HEK293 (cell line): ENCODE measurements at regions not wholly inside any gene's neighbourhood (a gene's known extent, or its start where the extent isn't known, plus 50 kb on each side); places are given as distances from the start of the nearest gene placed in this dataset.
A peak's percentile ranks its signal among the peaks of the same experiment; 100 is the strongest.

Experiments
- CTCF ChIA-PET: fragments of 350-600 bp; formaldehyde crosslinking; extraction: SDS; loops from one replicate; lab custom pipeline; 2021; ENCODE audit warnings: antibody characterized with exemption; lab: Yijun Ruan, JAX
- POLR2A ChIA-PET: fragments of 300-600 bp; formaldehyde crosslinking; extraction: SDS; loops from one replicate; lab custom pipeline; 2020; ENCODE audit warnings: antibody characterized with exemption, inconsistent platforms; lab: Yijun Ruan, JAX
- H3K27ac ChIP-seq: fragments of 200-500 bp; sonication (Bioruptor generic); 2 replicates; pipeline ENCODE4 v1.5.1; 2014; ENCODE audit warnings: low read depth, low read length, control low read depth, inconsistent platforms; ENCODE audit errors: extremely low read depth
- H3K36me3 ChIP-seq, 2 experiments: fragments of 200-500 bp in 1 of 2; sonication (Bioruptor generic) in 1 of 2; 1 replicate in 1 of 2; 2 replicates in 1 of 2; pipeline ENCODE4 v1.5.1; 2014 to 2017; ENCODE audit warnings: inconsistent platforms in 2 of 2, low read length in 2 of 2; ENCODE audit not compliant: control insufficient read depth in 2 of 2, insufficient read depth in 1 of 2
- H3K4me1 ChIP-seq: fragments of 200-500 bp; sonication (Bioruptor generic); 2 replicates; pipeline ENCODE4 v1.5.1; 2014; ENCODE audit warnings: mild to moderate bottlenecking, low read length, inconsistent platforms; ENCODE audit not compliant: control insufficient read depth, insufficient read depth
- H3K4me3 ChIP-seq: 2 replicates; pipeline ENCODE4 v1.5.1; 2011; ENCODE audit warnings: low read depth, mild to moderate bottlenecking, control low read depth, low read length, moderate library complexity
- H3K9me3 ChIP-seq: fragments of 200-500 bp; sonication (Bioruptor generic); 2 replicates; pipeline ENCODE4 v1.5.1; 2014; ENCODE audit warnings: low read depth, low read length, inconsistent platforms; ENCODE audit not compliant: control insufficient read depth, insufficient read depth
- HOXC10 ChIP-seq: sonication (generic); formaldehyde crosslinking; IDR thresholded peaks from 2 replicates; pipeline ENCODE4 v1.8.1; 2023; ENCODE audit warnings: mild to moderate bottlenecking, missing genetic modification reagents
- PRDM1 ChIP-seq: fragments of 450-650 bp; formaldehyde crosslinking; IDR thresholded peaks from 2 replicates; pipeline ENCODE4; 2016; ENCODE audit warnings: missing biosample characterization, missing genetic modification characterization
- SALL2 ChIP-seq: fragments of 450-650 bp; formaldehyde crosslinking; IDR thresholded peaks from 2 replicates; pipeline ENCODE4 v1.5.0; 2017; ENCODE audit warnings: missing biosample characterization, mild to moderate bottlenecking, missing genetic modification characterization, borderline replicate concordance
- TRIM28 ChIP-seq: IDR thresholded peaks from 2 replicates; pipeline ENCODE4 v1.6.1; 2011; ENCODE audit warnings: low read length, control low read depth, borderline replicate concordance
- ZBTB17 ChIP-seq: fragments of 450-650 bp; formaldehyde crosslinking; IDR thresholded peaks from 2 replicates; pipeline ENCODE4 v1.5.1; 2016; ENCODE audit warnings: missing biosample characterization, missing genetic modification characterization
- ZBTB48 ChIP-seq: fragments of 450-650 bp; formaldehyde crosslinking; IDR thresholded peaks from 2 replicates; pipeline ENCODE4 v1.5.1; 2016; ENCODE audit warnings: missing biosample characterization, missing genetic modification characterization
- ZBTB49 ChIP-seq: fragments of 450-650 bp; formaldehyde crosslinking; IDR thresholded peaks from 2 replicates; pipeline ENCODE4 v1.5.1; 2016; ENCODE audit warnings: missing biosample characterization, missing genetic modification characterization, low read depth
- ZNF10 ChIP-seq: fragments of 450-650 bp; formaldehyde crosslinking; IDR thresholded peaks from 2 replicates; pipeline ENCODE4 v1.5.1; 2017; ENCODE audit warnings: missing biosample characterization, missing genetic modification characterization
- ZNF114 ChIP-seq: fragments of 450-650 bp; formaldehyde crosslinking; IDR thresholded peaks from 2 replicates; pipeline ENCODE4 v1.5.0; 2017; ENCODE audit warnings: missing biosample characterization, missing genetic modification characterization
- ZNF121 ChIP-seq: fragments of 450-650 bp; formaldehyde crosslinking; IDR thresholded peaks from 2 replicates; pipeline ENCODE4 v1.5.1; 2016; ENCODE audit warnings: missing biosample characterization, missing genetic modification characterization
- ZNF174 ChIP-seq: fragments of 450-650 bp; formaldehyde crosslinking; IDR thresholded peaks from 2 replicates; pipeline ENCODE4 v1.5.0; 2017; ENCODE audit warnings: missing biosample characterization, mild to moderate bottlenecking, missing genetic modification characterization
- ZNF221 ChIP-seq: fragments of 450-650 bp; formaldehyde crosslinking; IDR thresholded peaks from 2 replicates; pipeline ENCODE4 v1.5.1; 2017; ENCODE audit warnings: missing biosample characterization, missing genetic modification characterization, borderline replicate concordance
- ZNF239 ChIP-seq: fragments of 450-650 bp; formaldehyde crosslinking; IDR thresholded peaks from 2 replicates; pipeline ENCODE4 v1.5.1; 2016; ENCODE audit warnings: missing biosample characterization, missing genetic modification characterization
- ZNF350 ChIP-seq: fragments of 450-650 bp; formaldehyde crosslinking; IDR thresholded peaks from 2 replicates; pipeline ENCODE4 v1.5.0; 2017; ENCODE audit warnings: missing biosample characterization, mild to moderate bottlenecking, missing genetic modification characterization
- ZNF354C ChIP-seq: fragments of 450-650 bp; formaldehyde crosslinking; IDR thresholded peaks from 2 replicates; pipeline ENCODE4 v1.5.1; 2016; ENCODE audit warnings: missing biosample characterization, missing genetic modification characterization, low read depth, borderline replicate concordance
- ZNF362 ChIP-seq: fragments of 450-650 bp; formaldehyde crosslinking; IDR thresholded peaks from 2 replicates; pipeline ENCODE4 v1.5.1; 2016; ENCODE audit warnings: missing biosample characterization, missing genetic modification characterization
- ZNF416 ChIP-seq: fragments of 450-650 bp; formaldehyde crosslinking; IDR thresholded peaks from 2 replicates; pipeline ENCODE4 v1.5.1; 2016; ENCODE audit warnings: missing biosample characterization, missing genetic modification characterization
- ZNF423 ChIP-seq: fragments of 450-650 bp; formaldehyde crosslinking; IDR thresholded peaks from 2 replicates; pipeline ENCODE4 v1.5.1; 2016; ENCODE audit warnings: missing biosample characterization, missing genetic modification characterization
- ZNF513 ChIP-seq: fragments of 450-650 bp; IDR thresholded peaks from 2 replicates; pipeline ENCODE4 v1.5.1; 2018; ENCODE audit warnings: missing biosample characterization, missing genetic modification characterization
- ZNF529 ChIP-seq: fragments of 450-650 bp; formaldehyde crosslinking; IDR thresholded peaks from 2 replicates; pipeline ENCODE4 v1.5.1; 2017; ENCODE audit warnings: missing genetic modification characterization, missing biosample characterization; ENCODE audit not compliant: insufficient replicate concordance
- ZNF548 ChIP-seq: fragments of 450-650 bp; formaldehyde crosslinking; IDR thresholded peaks from 2 replicates; pipeline ENCODE4 v1.5.1; 2016; ENCODE audit warnings: missing biosample characterization, missing genetic modification characterization
- ZNF558 ChIP-seq: fragments of 450-650 bp; formaldehyde crosslinking; IDR thresholded peaks from 2 replicates; pipeline ENCODE4 v1.5.1; 2016; ENCODE audit warnings: missing biosample characterization, missing genetic modification characterization
- ZNF561 ChIP-seq: fragments of 450-650 bp; IDR thresholded peaks from 2 replicates; pipeline ENCODE4 v1.5.1; 2018; ENCODE audit warnings: missing biosample characterization, missing genetic modification characterization, borderline replicate concordance
- ZNF624 ChIP-seq: fragments of 450-650 bp; formaldehyde crosslinking; IDR thresholded peaks from 2 replicates; pipeline ENCODE4 v1.5.1; 2017; ENCODE audit warnings: missing biosample characterization, missing genetic modification characterization
- ZNF658 ChIP-seq: fragments of 450-650 bp; formaldehyde crosslinking; IDR thresholded peaks from 2 replicates; pipeline ENCODE4; 2016; ENCODE audit warnings: missing biosample characterization, missing genetic modification characterization
- ZSCAN16 ChIP-seq: fragments of 450-650 bp; formaldehyde crosslinking; IDR thresholded peaks from 2 replicates; pipeline ENCODE4 v1.5.1; 2016; ENCODE audit warnings: missing biosample characterization, missing genetic modification characterization

- TF ChIP-seq ZNF513 (tag by site-specific recombination), result no peak
- TF ChIP-seq ZNF350, result no peak
Observed at GRCh38 chr19:29375429-29376119, 150.2 kb upstream of the VSTM2B start (continued).

- H3K9me3 ChIP-seq, result no peaks in the 10 kb centered on the region
- POLR2A ChIA-PET, result no interaction called here
Observed at GRCh38 chr19:29376855-29377354, 148.9 kb upstream of the VSTM2B start.

GRCh38 chr19:29378126-29378525 lies 147.7 kb upstream of the VSTM2B start:
- no peak for TF ChIP-seq ZNF561 (tag by site-specific recombination)
- TF ChIP-seq ZNF548 (tag by site-specific recombination), result no peak
- TF ChIP-seq SALL2 (tag by site-specific recombination), result no peak
- TF ChIP-seq ZBTB17 (tag by site-specific recombination), result no peak
- TF ChIP-seq ZBTB49 (tag by site-specific recombination), result no peak
- no peak for TF ChIP-seq TRIM28
- TF ChIP-seq ZNF658 (tag by site-specific recombination), result no peak
- TF ChIP-seq ZNF624 (tag by site-specific recombination), result no peak
- no peak overlapping the region for H3K27ac ChIP-seq
- POLR2A ChIA-PET, result no interaction called here
- H3K4me3 ChIP-seq, result no peak overlapping the region
- no peaks in the 10 kb centered on the region for H3K36me3 ChIP-seq
- CTCF ChIA-PET, result interaction anchor here (0.6 kb wide), 1 partner anchor 61 kb away, joined by 4 read pairs; no protein-coding TSS in a partner anchor
- H3K4me1 ChIP-seq, result no peaks in the 10 kb centered on the region
- H3K9me3 ChIP-seq, result no peaks in the 10 kb centered on the region

More at GRCh38 chr19:29376855-29377354, 148.9 kb upstream of the VSTM2B start:
- no peak for TF ChIP-seq PRDM1
- TF ChIP-seq ZNF416 (tag by site-specific recombination), result no peak
- TF ChIP-seq ZSCAN16 (tag by site-specific recombination), result peak; percentile 73
- TF ChIP-seq, all 188 proteins: peak for 1
- Histone ChIP-seq H3K36me3 (no peaks in the 10 kb centered on the region), H3K4me3 (no peak overlapping the region), H3K27ac (no peak overlapping the region), H3K4me1 (no peaks in the 10 kb centered on the region)
- CTCF ChIA-PET, result interaction anchor here (1.2 kb wide), 1 partner anchor 116 kb away, joined by 8 read pairs; no protein-coding TSS in a partner anchor

GRCh38 chr19:29378543-29379080 lies 147.2 kb upstream of the VSTM2B start:
- POLR2A ChIA-PET, result no interaction called here
- CTCF ChIA-PET, result interaction anchor here (0.6 to 1.3 kb wide), 2 partner anchors 36 to 62 kb away, joined by 3 to 4 read pairs; no protein-coding TSS in a partner anchor
- Histone ChIP-seq H3K9me3 (no peaks in the 10 kb centered on the region), H3K4me3 (no peak overlapping the region), H3K4me1 (no peaks in the 10 kb centered on the region), H3K36me3 (no peaks in the 10 kb centered on the region), H3K27ac (no peak overlapping the region)
- no peak for TF ChIP-seq ZNF221
- no peak for TF ChIP-seq HOXC10
- TF ChIP-seq ZNF423 (tag by site-specific recombination), result no peak
- TF ChIP-seq ZNF114 (tag by site-specific recombination), result no peak
- no peak for TF ChIP-seq ZBTB48
- TF ChIP-seq ZNF529 (tag by site-specific recombination), result no peak
- TF ChIP-seq ZNF362, result no peak
- no peak for TF ChIP-seq ZNF354C (tag by site-specific recombination)
- no peak for TF ChIP-seq ZNF174 (tag by site-specific recombination)
- no peak for TF ChIP-seq ZNF10 (tag by site-specific recombination)
- no peak for TF ChIP-seq ZNF239 (tag by site-specific recombination)
- no peak for TF ChIP-seq ZNF558 (tag by site-specific recombination)
- no peak for TF ChIP-seq ZNF121 (tag by site-specific recombination)
